ENCODE measurements at regions not wholly inside any gene's neighbourhood (a gene's known extent, or its start where the extent isn't known, plus 50 kb on each side); places are given as distances from the start of the nearest gene placed in this dataset.
"Not testable (repeated sequence)": the region's sequence is repeated elsewhere in the genome, so short reads cannot be mapped to it uniquely, and the experiment has no call there.

DNA sequence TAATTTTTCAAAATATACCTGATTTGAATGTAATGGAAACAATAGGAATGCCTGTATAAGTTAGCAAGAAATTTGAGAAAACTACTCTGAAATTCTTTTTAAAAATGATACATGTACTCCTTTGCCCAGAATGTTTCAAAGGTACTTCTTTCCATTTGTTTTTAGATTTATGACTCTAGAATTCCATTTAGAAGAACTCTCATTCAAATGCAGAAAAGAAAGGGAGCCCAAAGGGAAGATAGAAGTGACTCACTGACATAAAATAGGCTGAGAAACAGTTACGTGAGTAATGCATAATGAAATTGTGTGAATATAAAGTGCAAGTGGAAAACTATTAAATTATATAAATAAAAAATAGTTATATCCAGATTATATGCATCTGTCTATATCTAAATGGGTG lies 926.3 kb downstream of the TAF11L14 start:
- DNase-seq (ENCODE audit: low read depth): no peak

- no peak for DNase-seq (ENCODE audit: low read depth)
These were observed 929.6 kb downstream of the TAF11L14 start for GRCh38 chr5:18563853-18564252.

GRCh38 chr5:18566671-18567070 lies 932.4 kb downstream of the TAF11L14 start:
- no peak for DNase-seq (ENCODE audit: low read depth)

- no peak for DNase-seq (ENCODE audit: low read depth)
These were observed 942.3 kb downstream of the TAF11L14 start for GRCh38 chr5:18576586-18576985.

DNA sequence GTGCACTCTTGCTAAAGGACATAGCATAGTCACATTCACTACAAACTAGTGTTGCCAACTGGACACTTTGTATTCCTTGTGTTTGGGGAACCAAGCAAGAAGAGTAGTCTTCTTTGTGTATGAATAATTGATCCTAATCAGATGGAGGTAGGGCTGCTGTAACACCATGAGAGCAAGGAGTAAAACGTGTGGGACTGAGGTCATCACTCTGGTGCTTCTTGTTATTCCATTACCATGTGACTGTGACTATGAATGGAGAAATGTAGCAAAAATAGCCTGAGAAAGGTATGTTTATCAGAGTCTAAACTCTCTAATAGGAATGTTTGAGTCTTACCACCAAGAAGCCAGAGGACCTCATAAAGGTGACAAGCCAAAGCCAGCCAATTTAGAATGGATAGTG lies 966.9 kb downstream of the TAF11L14 start:
- DNase-seq (ENCODE audit: low read depth): no peak

DNA sequence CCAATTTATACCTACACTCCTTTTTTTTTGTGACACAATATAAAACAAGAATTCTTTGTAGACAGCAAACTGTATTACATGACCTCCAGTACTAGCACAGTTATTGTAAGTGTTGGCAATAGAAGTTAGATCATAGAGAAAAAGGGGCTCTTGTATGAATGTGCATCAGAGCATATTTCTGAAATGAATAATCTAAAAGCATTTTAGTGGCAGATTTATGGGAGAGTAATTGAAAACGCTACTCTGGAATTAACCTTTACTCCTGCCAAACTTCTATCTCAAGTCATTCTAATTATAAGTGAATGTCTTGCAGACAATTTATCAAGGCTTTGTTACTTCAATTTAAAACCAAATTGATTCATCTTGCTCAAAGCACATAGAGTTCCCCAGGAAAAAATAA lies 968.1 kb downstream of the TAF11L14 start:
- DNase-seq (ENCODE audit: low read depth): no peak

DNA sequence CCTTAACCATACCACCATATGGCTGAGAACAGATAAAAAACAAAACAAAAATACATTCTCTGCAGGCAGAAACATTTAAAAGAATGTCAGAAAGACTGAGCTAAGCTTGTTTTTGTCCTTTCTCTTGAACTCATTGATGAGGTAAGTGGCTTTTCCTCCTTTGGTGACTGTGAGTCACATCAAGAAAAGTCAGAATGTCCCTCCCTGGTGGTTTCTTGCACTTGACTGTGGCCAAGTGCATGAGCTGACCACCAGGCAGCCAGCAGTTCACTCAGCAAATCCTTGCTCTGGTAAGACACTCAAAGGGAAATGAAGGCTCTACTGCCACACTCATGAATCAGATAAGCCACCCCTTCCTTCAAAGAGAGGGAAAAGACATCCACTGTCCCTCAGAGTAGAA lies 970.9 kb downstream of the TAF11L14 start:
- no peak for DNase-seq (ENCODE audit: low read depth)

DNA sequence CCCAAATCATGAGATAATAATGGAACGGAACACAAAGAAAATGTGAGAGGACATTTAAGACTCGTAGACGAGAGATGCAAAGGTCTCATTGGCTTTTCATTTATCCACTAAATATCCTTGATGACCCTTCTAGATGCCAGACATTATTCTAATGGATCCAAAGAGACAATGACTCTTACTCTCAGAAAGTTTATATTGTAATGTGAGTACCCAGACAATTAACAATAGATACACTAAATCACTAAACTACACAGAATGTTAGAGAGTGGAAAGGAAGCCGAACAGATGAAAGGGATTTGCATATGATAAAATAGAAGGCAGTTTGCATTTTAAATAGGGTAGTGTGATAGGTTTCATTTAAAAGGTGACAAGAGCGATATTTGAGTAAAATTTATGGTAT lies 973.3 kb downstream of the TAF11L14 start:
- no peak for DNase-seq (ENCODE audit: low read depth)

GRCh38 chr5:18617191-18617590 lies 982.9 kb downstream of the TAF11L14 start:
- DNase-seq (ENCODE audit: low read depth): not testable (repeated sequence)

DNA sequence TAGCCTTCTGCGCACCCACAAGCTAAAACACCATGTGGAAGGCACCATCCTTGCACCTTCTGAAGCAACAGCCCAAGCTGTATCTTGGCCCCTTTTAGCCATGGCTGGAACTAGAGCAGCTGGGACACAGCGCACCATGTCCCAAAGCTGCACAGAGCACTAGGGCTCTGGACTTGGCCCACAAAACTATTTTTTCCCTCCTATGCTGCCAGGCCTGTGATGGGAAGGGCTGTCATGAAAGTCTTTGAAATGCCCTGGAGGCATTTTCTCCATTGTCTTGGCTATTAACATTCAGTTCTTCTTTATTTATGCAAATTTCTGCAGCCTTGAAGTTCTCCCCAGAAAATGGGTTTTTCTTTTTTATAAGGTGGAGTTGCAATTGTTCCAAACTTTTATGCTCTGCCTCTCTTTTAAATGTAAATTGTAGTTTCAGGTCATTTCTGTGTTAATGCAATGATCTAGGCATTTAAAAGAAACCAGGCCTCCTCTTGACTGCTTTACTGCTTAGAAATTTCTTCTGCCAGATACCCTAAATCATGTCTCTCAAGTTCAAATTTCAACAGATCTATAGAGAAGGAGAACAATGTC lies 996.3 kb downstream of the TAF11L14 start:
- no peak for DNase-seq (ENCODE audit: low read depth)

- DNase-seq (ENCODE audit: low read depth): no peak
These were observed 1018.4 kb downstream of the TAF11L14 start for GRCh38 chr5:18652404-18653215.

DNA sequence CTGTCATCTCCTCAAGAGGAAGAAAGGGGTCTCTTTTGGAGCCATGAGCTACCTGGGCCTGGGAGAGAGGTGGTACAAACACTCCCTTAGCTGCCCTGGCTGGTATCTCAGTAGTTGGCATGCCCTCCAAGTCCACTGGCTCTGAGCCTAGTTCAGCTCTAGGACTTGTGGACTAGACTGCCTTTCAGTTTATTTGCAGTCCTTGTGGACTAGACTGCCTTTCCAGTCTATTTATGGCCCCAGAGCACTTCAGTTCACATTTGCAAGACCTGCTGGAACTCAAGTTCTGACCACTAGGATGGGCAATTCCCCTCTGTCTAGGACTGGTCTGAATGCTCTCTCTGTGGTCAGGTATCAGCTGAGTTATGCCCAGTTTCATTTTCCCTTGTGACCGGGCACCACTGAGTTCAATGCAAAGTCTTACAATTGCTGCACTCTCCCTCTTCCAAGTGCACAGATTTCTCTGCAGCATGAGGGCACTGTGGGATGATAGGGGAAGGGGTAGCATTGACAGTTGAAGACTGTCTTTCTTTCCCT lies 1019.0 kb downstream of the TAF11L14 start:
- no peak for DNase-seq (ENCODE audit: low read depth)

- no peak for DNase-seq (ENCODE audit: low read depth)
These were observed 1026.3 kb downstream of the TAF11L14 start for GRCh38 chr5:18660511-18660910.

- no peak for DNase-seq (ENCODE audit: low read depth)
These were observed 1028.0 kb downstream of the TAF11L14 start for GRCh38 chr5:18662231-18662630.

GRCh38 chr5:18674212-18674611 lies 1040.0 kb downstream of the TAF11L14 start:
- DNase-seq (ENCODE audit: low read depth): not testable (repeated sequence)

DNA sequence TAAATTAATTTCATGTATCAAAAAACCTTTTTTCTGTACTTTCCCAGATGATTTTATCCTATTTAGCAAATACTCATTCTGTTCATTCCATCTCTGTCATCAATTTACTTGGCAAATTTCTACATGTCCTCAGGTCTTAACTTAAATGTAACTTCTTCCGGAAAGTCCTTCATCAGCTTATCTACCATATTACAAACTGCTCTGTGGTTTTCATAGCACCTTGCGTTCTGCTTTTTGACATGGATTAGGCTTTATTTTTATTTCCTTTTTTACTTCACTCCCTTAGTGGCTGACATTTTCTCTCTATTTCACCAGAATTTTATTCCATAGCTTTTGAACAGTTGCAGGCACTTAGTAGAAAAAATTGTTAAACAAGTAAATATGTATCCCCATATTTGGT lies 1040.8 kb downstream of the TAF11L14 start:
- no peak for DNase-seq (ENCODE audit: low read depth)

DNA sequence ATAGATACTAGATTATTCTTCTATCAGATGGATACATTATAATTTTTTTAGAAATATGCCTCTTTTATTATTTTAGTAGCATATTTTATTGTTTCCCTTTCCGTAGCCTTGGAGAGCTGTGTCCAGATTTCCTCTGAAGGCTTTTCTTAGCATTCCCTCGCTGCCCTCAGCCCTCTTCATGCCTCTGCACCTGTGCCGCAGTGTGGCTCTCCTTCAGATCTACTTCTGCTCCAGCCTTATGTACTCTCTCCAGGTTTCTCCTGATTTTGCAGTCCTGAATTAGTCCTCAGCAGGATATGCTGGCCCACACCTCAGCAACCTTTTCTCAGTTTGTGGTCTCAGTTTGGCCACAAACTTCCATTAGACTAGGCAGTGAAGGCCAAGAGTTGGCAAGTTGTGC lies 1052.0 kb downstream of the TAF11L14 start:
- no peak for DNase-seq (ENCODE audit: low read depth)

GRCh38 chr5:18687429-18687828 lies 1053.2 kb downstream of the TAF11L14 start:
- DNase-seq (ENCODE audit: low read depth): no peak

GRCh38 chr5:18699681-18700080 lies 1065.4 kb downstream of the TAF11L14 start:
- DNase-seq (ENCODE audit: low read depth): no peak

DNA sequence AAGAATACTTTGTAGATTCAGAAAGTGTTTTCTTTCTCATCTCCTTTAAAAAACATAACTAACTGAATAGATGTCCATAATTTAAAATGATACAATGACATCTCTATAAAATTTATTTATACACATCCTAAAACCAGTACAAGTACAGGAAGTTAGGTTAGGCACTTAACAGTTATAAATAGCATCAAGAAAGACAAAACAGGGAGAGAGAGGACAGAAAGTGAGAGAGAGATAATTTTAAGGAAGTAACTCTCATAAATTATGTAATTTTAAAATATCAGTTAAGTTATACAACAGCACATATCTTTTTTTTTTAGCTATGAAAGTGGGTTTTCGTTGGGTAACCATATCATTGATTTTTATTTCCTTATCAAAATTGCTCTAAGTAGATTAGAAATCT lies 1068.6 kb downstream of the TAF11L14 start:
- no peak for DNase-seq (ENCODE audit: low read depth)

GRCh38 chr5:18712936-18713485 lies 1078.8 kb downstream of the TAF11L14 start:
- DNase-seq (ENCODE audit: low read depth): no peak

DNA sequence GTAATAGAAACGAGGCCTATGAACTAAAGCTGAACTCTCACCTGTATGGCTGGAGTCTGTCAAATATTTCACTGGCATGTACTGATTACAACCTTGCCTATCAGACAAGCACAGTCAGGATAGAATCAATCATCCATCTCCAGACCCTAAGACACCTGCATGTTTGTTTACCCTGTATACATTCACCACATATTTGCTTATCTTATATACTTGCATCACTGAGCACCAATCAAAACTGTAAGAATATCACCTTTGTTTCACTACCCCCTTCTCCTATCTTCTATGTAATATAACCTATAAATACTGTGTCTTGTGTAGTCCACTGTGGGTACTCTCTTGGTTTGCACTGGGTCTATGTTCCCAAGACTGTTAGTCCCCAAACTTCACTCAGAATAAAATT lies 1085.7 kb downstream of the TAF11L14 start:
- DNase-seq (ENCODE audit: low read depth): no peak

Measured in iris pigment epithelial cell (primary cell).